CD4-positive, CD25-positive, alpha-beta regulatory T cell (primary cell): ENCODE measurements at regions not wholly inside any gene's neighbourhood (a gene's known extent, or its start where the extent isn't known, plus 50 kb on each side); places are given as distances from the start of the nearest gene placed in this dataset.

Experiments used
- ATAC-seq, 2 donors: fragments of 150-1000 bp; cut with Tn5 transposase; one replicate each; pipeline ENCODE4 v1.10.0; 2021; ENCODE audit warnings: low read depth in 2 of 2, moderate number of reproducible peaks in 2 of 2, moderate library complexity in 1 of 2
- DNase-seq, 3 donors: peaks; one replicate each; pipeline versions ENCODE4 v3.0.0 to v3.0.0-alpha.2; 2012 to 2022; ENCODE audit warnings: mixed read lengths in 1 of 3
- H3K27ac ChIP-seq: one replicate; pipeline ENCODE4 v1.7.0; 2013; ENCODE audit warnings: mild to moderate bottlenecking, low read length; ENCODE audit not compliant: insufficient read depth, poor library complexity, severe bottlenecking
- H3K27me3 ChIP-seq: one replicate; pipeline ENCODE4 v1.7.0; 2013; ENCODE audit warnings: low read length; ENCODE audit not compliant: control insufficient read depth, insufficient read depth
- H3K36me3 ChIP-seq: one replicate; pipeline ENCODE4 v1.7.0; 2013; ENCODE audit warnings: mild to moderate bottlenecking, low read length, moderate library complexity; ENCODE audit not compliant: control insufficient read depth, insufficient read depth
- H3K4me1 ChIP-seq: 2 replicates; pipeline ENCODE4 v1.7.0; 2013; ENCODE audit warnings: mild to moderate bottlenecking, low read length; ENCODE audit not compliant: insufficient read depth, control insufficient read depth, poor library complexity, severe bottlenecking
- H3K4me3 ChIP-seq: one replicate; pipeline ENCODE4 v1.7.0; 2013; ENCODE audit warnings: low read depth, mild to moderate bottlenecking, low read length, moderate library complexity
- H3K9me3 ChIP-seq, 2 experiments: 1 replicate in 1 of 2; 2 replicates in 1 of 2; pipeline ENCODE4 v1.7.0; 2013; ENCODE audit warnings: low read length in 2 of 2, mild to moderate bottlenecking in 1 of 2, moderate library complexity in 1 of 2; ENCODE audit not compliant: control insufficient read depth in 2 of 2
- H3K27ac Mint-ChIP-seq, 3 donors: one replicate each; pipeline ENCODE4 v1.8.0; 2020 to 2022; ENCODE audit warnings: mild to moderate bottlenecking in 3 of 3, mixed read lengths in 3 of 3, moderate library complexity in 2 of 3
- H3K27me3 Mint-ChIP-seq: one replicate; pipeline ENCODE4 v1.8.0; 2022; ENCODE audit warnings: mild to moderate bottlenecking, mixed read lengths
- H3K36me3 Mint-ChIP-seq: one replicate; pipeline ENCODE4 v1.8.0; 2020; ENCODE audit warnings: mixed read lengths
- H3K4me1 Mint-ChIP-seq, 4 donors: one replicate each; pipeline ENCODE4 v1.8.0; 2020 to 2022; ENCODE audit warnings: mixed read lengths in 4 of 4, mild to moderate bottlenecking in 1 of 4
- H3K4me3 Mint-ChIP-seq, 4 donors: one replicate each; pipeline ENCODE4 v1.8.0; 2020 to 2022; ENCODE audit warnings: mild to moderate bottlenecking in 4 of 4, mixed read lengths in 4 of 4, moderate library complexity in 3 of 4
- H3K9me3 Mint-ChIP-seq, 7 donors: one replicate each; pipeline ENCODE4 v1.8.0; 2020 to 2022; ENCODE audit warnings: mixed read lengths in 7 of 7, mild to moderate bottlenecking in 3 of 7, moderate library complexity in 2 of 7

GRCh38 chr7:52129278-52129677, 812.7 kb upstream of the COBL start:
- Histone ChIP-seq H3K27ac (no peak overlapping the region), H3K36me3 (no peaks in the 10 kb centered on the region), H3K4me1 (no peaks in the 10 kb centered on the region), H3K27me3 (no peaks in the 10 kb centered on the region), H3K4me3 (no peak overlapping the region), H3K9me3 (no peaks in the 10 kb centered on the region)
- Mint-ChIP-seq H3K4me3 (no peak overlapping the region), H3K4me1 (no peaks in the 10 kb centered on the region), H3K27me3 (no peaks in the 10 kb centered on the region), H3K27ac (no peak overlapping the region), H3K36me3 (no peaks in the 10 kb centered on the region), H3K9me3 (peaks cover 0 to 11% (median 5%) of the 10 kb centered on the region in 7 donors)
- ATAC-seq (no peak), DNase-seq (no peak)

DNA sequence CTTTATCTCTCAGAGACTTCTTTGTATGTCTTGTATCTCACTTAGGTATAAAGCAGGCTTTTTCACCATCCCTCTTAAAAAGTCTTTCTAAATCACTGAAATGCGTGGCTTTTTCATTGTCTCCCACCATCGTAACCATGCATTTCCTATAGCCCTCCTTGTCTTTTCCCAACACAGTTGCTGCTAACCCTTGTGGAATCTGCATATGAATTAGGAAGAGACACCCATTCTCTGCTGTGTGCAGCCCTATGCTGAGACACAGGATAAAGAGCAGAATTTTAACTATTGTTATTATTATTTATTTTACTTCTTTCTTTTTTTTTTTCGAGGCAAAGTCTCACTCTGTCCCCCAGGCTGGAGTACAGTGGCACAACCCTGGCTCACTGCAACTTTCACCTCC, 804.3 kb upstream of the COBL start:
- DNase-seq (no peak), ATAC-seq (no peak)
- Histone ChIP-seq H3K4me1 (no peaks in the 10 kb centered on the region), H3K27me3 (no peaks in the 10 kb centered on the region), H3K4me3 (no peak overlapping the region), H3K9me3 (no peaks in the 10 kb centered on the region), H3K36me3 (no peaks in the 10 kb centered on the region), H3K27ac (no peak overlapping the region)
- no peaks in the 10 kb centered on the region for H3K4me1 Mint-ChIP-seq
- no peaks in the 10 kb centered on the region for H3K27me3 Mint-ChIP-seq
- H3K36me3 Mint-ChIP-seq, result no peaks in the 10 kb centered on the region
- H3K9me3 Mint-ChIP-seq, result peaks cover 0 to 13% (median 5%) of the 10 kb centered on the region in 7 donors
- no peak overlapping the region for H3K27ac Mint-ChIP-seq
- H3K4me3 Mint-ChIP-seq, result no peak overlapping the region

- peaks cover 0 to 19% (median 3%) of the 10 kb centered on the region in 7 donors for H3K9me3 Mint-ChIP-seq
- Histone ChIP-seq H3K4me3 (no peak overlapping the region), H3K9me3 (no peaks in the 10 kb centered on the region), H3K27ac (no peak overlapping the region), H3K27me3 (no peaks in the 10 kb centered on the region), H3K4me1 (no peaks in the 10 kb centered on the region), H3K36me3 (no peaks in the 10 kb centered on the region)
- H3K27ac Mint-ChIP-seq, result no peak overlapping the region
- no peaks in the 10 kb centered on the region for H3K27me3 Mint-ChIP-seq
- no peaks in the 10 kb centered on the region for H3K4me1 Mint-ChIP-seq
- ATAC-seq (no peak), DNase-seq (no peak)
- H3K36me3 Mint-ChIP-seq, result no peaks in the 10 kb centered on the region
- H3K4me3 Mint-ChIP-seq, result no peak overlapping the region
Measured at GRCh38 chr7:52119537-52119936, 802.9 kb upstream of the COBL start.

DNA sequence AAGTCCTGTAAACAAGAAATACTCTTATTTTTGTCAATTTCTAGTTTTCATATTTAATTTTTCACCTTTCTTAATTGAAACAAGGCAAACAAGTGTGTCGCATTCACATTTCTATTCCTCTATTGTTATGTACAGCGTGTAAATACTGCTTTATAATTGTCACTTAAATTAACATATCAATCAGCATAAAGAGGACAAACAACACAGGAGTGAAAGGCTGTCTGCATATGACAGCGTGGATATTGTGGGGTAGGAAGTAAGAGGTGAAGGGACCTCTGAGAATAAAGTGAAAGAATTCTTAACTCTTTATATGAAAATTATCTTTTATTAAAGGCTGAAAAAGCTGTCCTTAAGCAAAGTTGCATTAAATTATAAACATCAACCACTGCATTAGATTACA, 797.9 kb upstream of the COBL start:
- no peak overlapping the region for H3K4me3 ChIP-seq
- Mint-ChIP-seq H3K4me3 (no peak overlapping the region), H3K9me3 (peaks cover 0 to 20% (median 6%) of the 10 kb centered on the region in 7 donors), H3K36me3 (no peaks in the 10 kb centered on the region), H3K27me3 (no peaks in the 10 kb centered on the region), H3K27ac (no peak overlapping the region), H3K4me1 (no peaks in the 10 kb centered on the region)
- no peaks in the 10 kb centered on the region for H3K36me3 ChIP-seq
- no peaks in the 10 kb centered on the region for H3K9me3 ChIP-seq
- no peak for ATAC-seq
- no peak for DNase-seq
- no peaks in the 10 kb centered on the region for H3K4me1 ChIP-seq
- H3K27ac ChIP-seq, result no peak overlapping the region
- no peaks in the 10 kb centered on the region for H3K27me3 ChIP-seq

DNA sequence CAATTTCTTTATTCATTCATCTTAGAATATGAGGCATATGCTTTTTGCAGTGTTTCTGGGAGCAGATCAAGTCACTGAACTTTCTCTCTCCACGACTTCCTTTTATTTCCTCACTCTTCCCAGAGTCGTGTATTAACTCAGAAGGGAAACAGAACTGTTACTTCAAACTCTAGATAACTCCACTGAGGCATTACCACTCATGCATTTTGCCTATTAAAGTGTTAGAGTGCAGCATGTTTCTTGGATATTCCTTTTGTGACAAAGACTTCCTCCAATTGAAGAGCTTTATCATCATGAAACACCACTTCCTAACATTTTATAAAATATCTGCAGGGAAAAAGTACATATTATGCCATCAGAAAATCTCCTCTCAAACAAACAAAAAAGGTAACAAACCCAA, 797.4 kb upstream of the COBL start:
- no peak overlapping the region for H3K27ac Mint-ChIP-seq
- no peaks in the 10 kb centered on the region for H3K27me3 Mint-ChIP-seq
- Histone ChIP-seq H3K4me3 (no peak overlapping the region), H3K27ac (no peak overlapping the region), H3K9me3 (no peaks in the 10 kb centered on the region), H3K27me3 (no peaks in the 10 kb centered on the region), H3K36me3 (no peaks in the 10 kb centered on the region), H3K4me1 (no peaks in the 10 kb centered on the region)
- peaks cover 0 to 25% (median 6%) of the 10 kb centered on the region in 7 donors for H3K9me3 Mint-ChIP-seq
- no peaks in the 10 kb centered on the region for H3K4me1 Mint-ChIP-seq
- ATAC-seq, result no peak
- DNase-seq, result no peak
- H3K4me3 Mint-ChIP-seq, result no peak overlapping the region
- H3K36me3 Mint-ChIP-seq, result no peaks in the 10 kb centered on the region

DNA sequence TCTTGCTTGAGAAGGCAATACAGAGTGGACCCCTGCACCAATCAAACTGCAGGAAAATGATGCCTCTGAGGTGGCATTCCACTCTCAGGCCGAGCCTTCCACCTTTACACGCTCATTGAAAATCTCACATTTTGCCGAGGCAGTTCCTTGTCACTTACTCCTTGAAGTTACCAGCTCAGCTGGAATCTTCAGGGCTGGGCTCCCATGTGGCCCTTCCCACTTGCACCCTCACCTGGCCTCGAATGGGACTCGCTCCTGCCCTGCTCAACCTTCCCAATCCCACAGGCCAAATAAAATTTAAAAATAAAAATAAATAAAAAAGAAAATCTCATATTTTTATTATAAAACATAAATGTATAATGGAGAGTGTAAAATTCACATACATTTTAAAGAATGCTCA, 790.7 kb upstream of the COBL start:
- H3K27me3 ChIP-seq, result no peaks in the 10 kb centered on the region
- H3K36me3 Mint-ChIP-seq, result no peaks in the 10 kb centered on the region
- no peaks in the 10 kb centered on the region for H3K9me3 ChIP-seq
- no peaks in the 10 kb centered on the region for H3K4me1 Mint-ChIP-seq
- no peak overlapping the region for H3K27ac ChIP-seq
- ATAC-seq (no peak), DNase-seq (no peak)
- no peak overlapping the region for H3K4me3 ChIP-seq
- no peaks in the 10 kb centered on the region for H3K36me3 ChIP-seq
- no peak overlapping the region for H3K4me3 Mint-ChIP-seq
- H3K4me1 ChIP-seq, result no peaks in the 10 kb centered on the region
- no peak overlapping the region for H3K27ac Mint-ChIP-seq
- H3K9me3 Mint-ChIP-seq, result peaks cover 0 to 36% (median 6%) of the 10 kb centered on the region in 7 donors
- no peaks in the 10 kb centered on the region for H3K27me3 Mint-ChIP-seq

DNA sequence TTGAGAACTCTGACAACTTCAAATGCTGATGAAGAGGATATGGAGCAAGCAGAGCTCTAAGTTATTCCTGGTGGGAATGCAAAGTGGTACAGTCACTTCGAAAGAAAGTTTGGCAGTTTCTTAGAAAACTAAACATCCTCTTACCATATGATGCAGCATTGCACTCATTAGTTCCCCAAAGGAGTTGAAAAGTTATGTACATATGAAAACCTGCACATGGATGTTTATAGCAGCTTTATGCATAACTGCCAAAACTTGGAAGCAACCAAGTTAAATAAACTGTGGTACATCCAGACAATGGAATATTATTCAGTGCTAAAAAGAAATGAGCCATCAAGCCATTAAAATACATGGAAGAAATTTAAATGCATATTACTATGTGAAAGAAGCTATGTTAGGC, 779.3 kb upstream of the COBL start:
- no peak overlapping the region for H3K4me3 Mint-ChIP-seq
- H3K36me3 ChIP-seq, result no peaks in the 10 kb centered on the region
- H3K27me3 Mint-ChIP-seq, result no peaks in the 10 kb centered on the region
- no peak for ATAC-seq
- no peak overlapping the region for H3K4me3 ChIP-seq
- no peaks in the 10 kb centered on the region for H3K4me1 ChIP-seq
- H3K9me3 Mint-ChIP-seq, result peaks cover 0 to 30% (median 7%) of the 10 kb centered on the region in 7 donors
- no peak for DNase-seq
- H3K27me3 ChIP-seq, result no peaks in the 10 kb centered on the region
- H3K36me3 Mint-ChIP-seq, result no peaks in the 10 kb centered on the region
- H3K9me3 ChIP-seq, result peaks cover 7 to 11% of the 10 kb centered on the region in 2 experiments
- no peak overlapping the region for H3K27ac ChIP-seq
- no peak overlapping the region for H3K27ac Mint-ChIP-seq
- H3K4me1 Mint-ChIP-seq, result no peaks in the 10 kb centered on the region

DNA sequence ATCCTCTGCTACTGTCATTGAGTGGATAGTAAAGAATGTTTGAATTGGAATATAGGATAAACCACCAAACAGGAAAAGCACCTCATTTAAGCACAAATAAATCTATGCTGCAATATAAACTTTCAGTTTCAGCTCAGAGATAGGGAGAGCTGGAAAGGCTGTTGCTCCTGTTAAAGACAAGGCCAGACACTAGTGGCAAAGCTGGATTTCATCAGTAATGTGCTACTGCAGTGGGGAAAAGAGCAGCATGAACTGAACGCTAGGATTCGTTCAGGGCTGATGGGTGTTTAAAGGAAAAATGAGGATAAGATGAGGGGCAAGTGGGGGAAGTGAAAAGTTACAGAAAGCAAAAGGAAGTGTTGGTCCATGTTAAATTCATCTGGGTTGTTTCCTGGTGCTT, 775.4 kb upstream of the COBL start:
- no peak overlapping the region for H3K27ac Mint-ChIP-seq
- H3K9me3 ChIP-seq, result peaks cover 7% of the 10 kb centered on the region in 2 experiments
- H3K9me3 Mint-ChIP-seq, result peaks cover 0 to 28% (median 2%) of the 10 kb centered on the region in 7 donors
- no peak overlapping the region for H3K4me3 ChIP-seq
- H3K36me3 Mint-ChIP-seq, result no peaks in the 10 kb centered on the region
- no peaks in the 10 kb centered on the region for H3K4me1 Mint-ChIP-seq
- ATAC-seq (no peak), DNase-seq (no peak)
- H3K4me3 Mint-ChIP-seq, result no peak overlapping the region
- no peaks in the 10 kb centered on the region for H3K27me3 ChIP-seq
- no peaks in the 10 kb centered on the region for H3K27me3 Mint-ChIP-seq
- no peaks in the 10 kb centered on the region for H3K36me3 ChIP-seq
- no peak overlapping the region for H3K27ac ChIP-seq
- H3K4me1 ChIP-seq, result no peaks in the 10 kb centered on the region
